Vagina (tissue), 2 donors: ENCODE measurements at regions not wholly inside any gene's neighbourhood (a gene's known extent, or its start where the extent isn't known, plus 50 kb on each side); places are given as distances from the start of the nearest gene placed in this dataset.

ENCODE experiments used
- DNase-seq, 2 donors: peaks; one replicate each; pipeline ENCODE4 v3.0.0-alpha.2; 2017; ENCODE audit errors: extremely low spot score in 2 of 2
- H3K27ac ChIP-seq: fragments of 200-600 bp; sonication (generic); one replicate; pipeline ENCODE4 v1.5.1; 2019
- H3K27me3 ChIP-seq: fragments of 200-600 bp; sonication (generic); one replicate; pipeline ENCODE4 v1.5.1; 2019
- H3K36me3 ChIP-seq, 2 donors: fragments of 200-600 bp; sonication (generic); one replicate each; pipeline ENCODE4 v1.5.1; 2017 to 2019
- H3K4me1 ChIP-seq: fragments of 200-600 bp; sonication (generic); one replicate; pipeline ENCODE4 v1.5.1; 2019
- H3K4me3 ChIP-seq, 2 donors: fragments of 200-600 bp; sonication (generic); 1 replicate in 1 of 2; 2 replicates in 1 of 2; pipeline ENCODE4 v1.5.1; 2016 to 2019
- H3K9me3 ChIP-seq: fragments of 200-600 bp; sonication (generic); one replicate; pipeline ENCODE4 v1.5.1; 2019
- POLR2A ChIP-seq, 2 donors: fragments of 450-650 bp; IDR thresholded peaks; one replicate each; pipeline ENCODE4 v1.6.1; 2017; ENCODE audit warnings: antibody characterized with exemption in 2 of 2, mild to moderate bottlenecking in 2 of 2, moderate library complexity in 2 of 2
- POLR2AphosphoS5 ChIP-seq, 2 donors: sonication (generic); formaldehyde crosslinking; IDR thresholded peaks; one replicate each; pipeline ENCODE4 v1.9.0; 2017; ENCODE audit warnings: antibody characterized with exemption in 2 of 2, mild to moderate bottlenecking in 2 of 2, low read depth in 1 of 2; ENCODE audit not compliant: insufficient read depth in 1 of 2
- intact Hi-C: fragments of 100-400 bp; cut with DNase I; formaldehyde crosslinking; loops from one replicate; pipeline ENCODE4 v1.15.1; 2023
- TF ChIP-seq, protein P1 (sequence below), 3 experiments: fragments of 450-650 bp in 2 of 3; fragments of 200-600 bp in 1 of 3; sonication (generic) in 1 of 3; IDR thresholded peaks; one replicate each; pipeline ENCODE4 v1.5.1; 2017 to 2019; ENCODE audit warnings: antibody characterized with exemption in 3 of 3, mild to moderate bottlenecking in 2 of 3, moderate library complexity in 2 of 3

DNA sequence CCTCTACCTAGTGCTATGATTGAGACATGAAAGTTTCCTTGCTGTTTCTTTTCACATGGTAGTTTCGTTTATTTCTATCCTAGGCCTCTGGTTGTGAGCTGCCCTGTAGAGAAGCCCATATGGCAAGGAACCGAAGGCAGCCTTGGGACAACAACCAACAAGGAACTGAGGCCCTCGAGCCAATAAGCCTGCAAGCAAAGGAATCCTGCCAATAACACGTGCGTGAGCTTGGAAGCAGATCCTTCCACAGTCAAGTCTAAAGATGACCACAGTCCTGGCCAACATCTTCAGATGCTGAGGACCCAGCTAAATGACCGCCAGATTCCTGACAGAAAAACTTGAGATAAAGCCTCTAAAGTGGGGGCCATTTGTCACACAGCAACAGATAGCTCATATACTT is 100.4 kb upstream of the FAM9B start:
- H3K4me1 ChIP-seq, result no peaks in the 10 kb centered on the region
- no peak overlapping the region for H3K4me3 ChIP-seq
- no peak for DNase-seq
- intact Hi-C loops, result no loop called here
- TF ChIP-seq, protein P1, sequence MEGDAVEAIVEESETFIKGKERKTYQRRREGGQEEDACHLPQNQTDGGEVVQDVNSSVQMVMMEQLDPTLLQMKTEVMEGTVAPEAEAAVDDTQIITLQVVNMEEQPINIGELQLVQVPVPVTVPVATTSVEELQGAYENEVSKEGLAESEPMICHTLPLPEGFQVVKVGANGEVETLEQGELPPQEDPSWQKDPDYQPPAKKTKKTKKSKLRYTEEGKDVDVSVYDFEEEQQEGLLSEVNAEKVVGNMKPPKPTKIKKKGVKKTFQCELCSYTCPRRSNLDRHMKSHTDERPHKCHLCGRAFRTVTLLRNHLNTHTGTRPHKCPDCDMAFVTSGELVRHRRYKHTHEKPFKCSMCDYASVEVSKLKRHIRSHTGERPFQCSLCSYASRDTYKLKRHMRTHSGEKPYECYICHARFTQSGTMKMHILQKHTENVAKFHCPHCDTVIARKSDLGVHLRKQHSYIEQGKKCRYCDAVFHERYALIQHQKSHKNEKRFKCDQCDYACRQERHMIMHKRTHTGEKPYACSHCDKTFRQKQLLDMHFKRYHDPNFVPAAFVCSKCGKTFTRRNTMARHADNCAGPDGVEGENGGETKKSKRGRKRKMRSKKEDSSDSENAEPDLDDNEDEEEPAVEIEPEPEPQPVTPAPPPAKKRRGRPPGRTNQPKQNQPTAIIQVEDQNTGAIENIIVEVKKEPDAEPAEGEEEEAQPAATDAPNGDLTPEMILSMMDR (IDR thresholded peaks at IDR 0.05), result no peak
- TF ChIP-seq POLR2A (IDR thresholded peaks at IDR 0.05), result no peak
- TF ChIP-seq POLR2AphosphoS5 (IDR thresholded peaks at IDR 0.05; ENCODE audit: insufficient read depth in 1 of 2, low read depth in 1 of 2), result no peak
- no peaks in the 10 kb centered on the region for H3K27me3 ChIP-seq
- no peaks in the 10 kb centered on the region for H3K9me3 ChIP-seq
- no peaks in the 10 kb centered on the region for H3K36me3 ChIP-seq
- no peak overlapping the region for H3K27ac ChIP-seq

DNA sequence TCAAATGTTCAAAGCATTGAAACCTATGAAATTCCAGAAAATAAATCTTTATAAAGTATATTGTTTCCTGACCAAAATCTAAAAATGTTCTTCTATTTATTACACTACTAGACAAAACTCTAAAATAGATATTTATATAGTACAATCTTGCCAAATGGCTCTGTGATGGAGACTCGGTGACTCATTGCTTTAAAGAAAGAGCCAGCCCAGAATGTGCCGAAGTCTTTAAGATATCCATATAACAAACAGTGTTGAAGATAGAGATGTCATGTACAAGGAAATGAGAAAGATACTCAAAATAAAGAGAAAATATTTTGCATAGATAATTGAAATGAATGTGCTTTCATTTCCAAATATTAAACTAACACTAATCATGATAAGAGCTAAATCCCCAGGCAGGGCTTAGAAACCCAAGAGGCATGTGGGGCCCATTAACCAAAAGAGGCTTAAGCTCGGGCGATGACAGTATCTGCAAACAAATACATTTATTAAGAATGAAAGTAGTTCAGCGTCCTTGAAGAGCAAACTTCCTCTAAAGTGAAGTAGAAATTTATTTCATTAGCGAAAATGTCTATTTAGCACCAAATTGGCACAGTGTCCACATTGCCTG is 102.1 kb upstream of the FAM9B start:
- H3K27me3 ChIP-seq, result no peaks in the 10 kb centered on the region
- no peak overlapping the region for H3K27ac ChIP-seq
- TF ChIP-seq, protein P1 (IDR thresholded peaks at IDR 0.05), result no peak
- TF ChIP-seq POLR2A (IDR thresholded peaks at IDR 0.05) (no peak), POLR2AphosphoS5 (IDR thresholded peaks at IDR 0.05; ENCODE audit: insufficient read depth in 1 of 2, low read depth in 1 of 2) (no peak)
- no peaks in the 10 kb centered on the region for H3K4me1 ChIP-seq
- no peaks in the 10 kb centered on the region for H3K9me3 ChIP-seq
- no peaks in the 10 kb centered on the region for H3K36me3 ChIP-seq
- intact Hi-C loops, result no loop called here
- H3K4me3 ChIP-seq, result no peak overlapping the region
- DNase-seq, result no peak

DNA sequence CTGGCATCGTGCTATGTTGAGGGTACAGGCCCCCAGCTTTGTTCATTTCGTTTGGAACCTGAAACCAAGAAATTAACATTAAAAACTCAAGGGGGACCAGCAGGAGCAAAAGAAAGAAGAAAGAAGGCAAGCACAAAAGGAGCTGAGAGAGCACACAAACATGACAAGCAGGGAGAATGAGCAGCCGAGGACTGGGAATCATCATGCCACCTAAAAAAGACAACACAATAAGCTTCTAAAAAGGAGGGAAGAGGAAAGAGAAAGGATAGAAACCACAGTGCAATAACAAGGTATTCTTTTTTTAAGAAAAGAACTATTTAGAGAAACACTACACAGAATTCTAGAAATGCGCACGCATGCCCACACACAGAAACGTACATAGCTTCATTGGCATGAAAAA is 103.2 kb upstream of the FAM9B start:
- no peaks in the 10 kb centered on the region for H3K9me3 ChIP-seq
- no peaks in the 10 kb centered on the region for H3K4me1 ChIP-seq
- no peak for TF ChIP-seq POLR2A (IDR thresholded peaks at IDR 0.05)
- TF ChIP-seq, protein P1 (IDR thresholded peaks at IDR 0.05), result no peak
- no peak for DNase-seq
- H3K4me3 ChIP-seq, result no peak overlapping the region
- H3K36me3 ChIP-seq, result no peaks in the 10 kb centered on the region
- intact Hi-C loops, result no loop called here
- no peaks in the 10 kb centered on the region for H3K27me3 ChIP-seq
- H3K27ac ChIP-seq, result no peak overlapping the region

DNA sequence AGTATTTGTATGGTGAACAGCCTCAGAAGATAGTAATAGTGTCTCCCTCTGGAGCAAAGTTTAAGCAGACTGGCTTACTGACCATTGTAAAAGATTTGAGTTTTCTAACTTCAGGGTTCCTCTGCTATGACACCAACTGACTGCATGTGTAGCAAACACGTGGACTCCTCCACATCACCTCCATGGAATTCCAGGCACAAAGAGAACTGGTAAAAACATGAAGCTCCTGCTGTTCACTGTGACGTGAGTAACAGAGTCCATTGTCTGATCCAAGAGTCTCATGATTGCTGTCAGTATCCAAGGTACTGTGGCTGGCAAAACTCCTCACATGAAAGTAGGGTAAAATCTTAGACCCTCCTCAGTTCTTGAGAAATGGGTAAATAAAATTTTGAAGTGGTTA is 107.6 kb upstream of the FAM9B start:
- Histone ChIP-seq H3K4me3 (no peak overlapping the region), H3K36me3 (no peaks in the 10 kb centered on the region), H3K4me1 (no peaks in the 10 kb centered on the region), H3K9me3 (no peaks in the 10 kb centered on the region), H3K27ac (no peak overlapping the region), H3K27me3 (no peaks in the 10 kb centered on the region)
- TF ChIP-seq POLR2AphosphoS5 (IDR thresholded peaks at IDR 0.05; ENCODE audit: insufficient read depth in 1 of 2, low read depth in 1 of 2), result no peak
- TF ChIP-seq, protein P1 (IDR thresholded peaks at IDR 0.05), result no peak
- no peak for TF ChIP-seq POLR2A (IDR thresholded peaks at IDR 0.05)
- intact Hi-C loops, result no loop called here
- no peak for DNase-seq

DNA sequence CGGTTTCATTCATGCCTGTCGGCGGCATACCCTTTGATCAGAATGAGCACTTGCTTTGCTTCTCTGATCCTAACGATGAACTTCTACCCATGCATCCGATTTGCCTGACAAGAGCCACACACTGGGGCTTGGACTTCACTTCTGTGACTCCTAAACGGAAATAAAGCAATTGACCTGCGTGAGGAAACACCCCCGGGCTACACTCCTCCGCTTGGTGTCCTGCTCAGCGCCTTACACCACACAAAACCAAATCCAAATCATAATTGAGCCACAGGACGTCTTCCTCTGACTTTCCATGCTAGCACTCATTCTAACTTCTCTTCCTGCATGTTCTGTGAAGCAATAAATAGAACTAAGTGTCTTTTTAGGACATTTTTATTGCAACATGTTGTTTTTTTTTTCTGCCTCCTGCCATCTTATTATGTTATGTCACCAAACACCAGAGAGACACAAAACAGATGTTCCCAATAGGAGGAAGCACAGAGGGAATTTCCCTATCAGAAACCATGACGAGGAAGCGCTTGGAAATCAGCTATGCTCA is 110.8 kb upstream of the FAM9B start:
- Histone ChIP-seq H3K27ac (no peak overlapping the region), H3K36me3 (no peaks in the 10 kb centered on the region), H3K4me1 (no peaks in the 10 kb centered on the region), H3K4me3 (no peak overlapping the region), H3K27me3 (no peaks in the 10 kb centered on the region), H3K9me3 (no peaks in the 10 kb centered on the region)
- TF ChIP-seq, protein P1 (IDR thresholded peaks at IDR 0.05), result no peak
- DNase-seq, result no peak
- intact Hi-C loops, result no loop called here
